Thyroid gland (tissue), 4 donors: ENCODE measurements at regions not wholly inside any gene's neighbourhood (a gene's known extent, or its start where the extent isn't known, plus 50 kb on each side); places are given as distances from the start of the nearest gene placed in this dataset.

Source experiments
- DNase-seq, 2 donors: peaks; one replicate each; pipeline ENCODE4 v3.0.0-alpha.2; 2019
- H3K27ac ChIP-seq, 3 donors: fragments of 200-600 bp; sonication (generic); 1 replicate in 2 of 3; 2 replicates in 1 of 3; pipeline ENCODE4 v1.5.1; 2016 to 2019; ENCODE audit warnings: mild to moderate bottlenecking in 1 of 3, moderate library complexity in 1 of 3
- H3K27me3 ChIP-seq: fragments of 200-600 bp; sonication (generic); one replicate; pipeline ENCODE4 v1.5.1; 2019
- H3K36me3 ChIP-seq, 2 donors: fragments of 200-600 bp; sonication (generic); one replicate each; pipeline ENCODE4 v1.5.1; 2016 to 2019
- H3K4me1 ChIP-seq, 2 donors: fragments of 200-600 bp; sonication (generic); one replicate each; pipeline ENCODE4 v1.5.1; 2017 to 2019
- H3K4me3 ChIP-seq, 3 donors: fragments of 200-600 bp; sonication (generic); replicated peaks in 1 of 3; 1 replicate in 2 of 3; 2 replicates in 1 of 3; pipeline ENCODE4 v1.5.1; 2016; ENCODE audit warnings: mild to moderate bottlenecking in 1 of 3
- H3K9me3 ChIP-seq: fragments of 200-600 bp; sonication (generic); one replicate; pipeline ENCODE4 v1.5.1; 2017
- CTCF ChIP-seq, 6 experiments: fragments of 200-600 bp in 3 of 6; fragments of 450-650 bp in 3 of 6; sonication (generic) in 3 of 6; IDR thresholded peaks; one replicate each; pipeline ENCODE4 v1.5.1; 2016 to 2019; ENCODE audit warnings: antibody characterized with exemption in 6 of 6, mild to moderate bottlenecking in 2 of 6, inconsistent platforms in 1 of 6, moderate library complexity in 1 of 6
- POLR2A ChIP-seq, 2 donors: fragments of 450-650 bp; IDR thresholded peaks; one replicate each; pipeline ENCODE4 v1.6.1; 2017; ENCODE audit warnings: antibody characterized with exemption in 2 of 2, mild to moderate bottlenecking in 2 of 2, moderate library complexity in 1 of 2
- WGBS, 2 donors: methylation state at CpG; one replicate each; pipeline ENCODE4 v1.1.5; 2017; 5-methylcytosine and 5-hydroxymethylcytosine counted together
- intact Hi-C: fragments of 100-400 bp; cut with DNase I; formaldehyde crosslinking; loops from one replicate; pipeline ENCODE4 v1.15.1; 2023

- Histone ChIP-seq H3K4me1 (no peaks in the 10 kb centered on the region), H3K27me3 (no peaks in the 10 kb centered on the region), H3K9me3 (no peaks in the 10 kb centered on the region), H3K4me3 (no peak overlapping the region), H3K36me3 (no peaks in the 10 kb centered on the region), H3K27ac (no peak overlapping the region)
- DNase-seq, result no peak
- TF ChIP-seq CTCF (IDR thresholded peaks at IDR 0.05) (no peak), POLR2A (IDR thresholded peaks at IDR 0.05) (no peak)
- 50 to 57% methylated on average over 1 of the region's 2 CpGs for WGBS, 2 donors
- intact Hi-C loops, result no loop called here
Observed at GRCh38 chr3:10620833-10621082, 115.4 kb upstream of the ATP2B2 start.

DNA sequence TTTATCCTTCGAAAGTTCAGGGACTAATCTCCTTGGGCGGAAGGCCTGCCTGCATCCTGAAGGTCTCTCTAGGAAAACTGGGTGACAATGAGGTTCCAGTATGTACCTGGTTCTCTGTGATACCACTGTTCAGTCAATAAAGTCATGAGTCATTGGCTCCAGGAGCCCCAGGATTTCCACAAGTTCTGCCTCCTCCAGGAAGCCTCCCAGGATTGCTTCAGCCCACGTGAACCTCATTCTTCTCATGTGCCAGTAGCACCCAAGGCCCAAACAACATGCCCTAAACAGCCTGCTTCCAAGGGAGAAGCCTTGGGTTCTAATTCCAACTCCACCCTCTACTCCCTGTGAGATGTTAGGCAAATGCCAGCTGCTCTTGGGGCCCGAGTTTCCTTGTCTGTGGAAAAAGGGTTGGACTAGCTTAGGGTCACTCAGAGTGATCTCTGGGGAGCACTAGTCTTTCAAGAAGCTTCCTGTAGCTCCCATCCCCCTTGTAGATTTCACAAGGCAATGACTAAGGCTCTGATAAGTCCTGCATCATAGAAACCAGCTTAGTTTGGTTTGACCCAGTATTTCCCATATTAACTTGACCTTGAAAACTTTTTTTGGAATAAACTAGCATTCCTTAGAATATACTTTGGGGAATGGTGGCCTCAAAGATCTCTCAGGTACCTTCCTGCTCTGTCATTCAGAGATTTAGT is 118.3 kb upstream of the ATP2B2 start:
- Histone ChIP-seq H3K36me3 (no peaks in the 10 kb centered on the region), H3K27ac (no peak overlapping the region), H3K4me1 (no peaks in the 10 kb centered on the region), H3K27me3 (no peaks in the 10 kb centered on the region), H3K9me3 (no peaks in the 10 kb centered on the region), H3K4me3 (no peak overlapping the region)
- intact Hi-C loops, result no loop called here
- TF ChIP-seq CTCF (IDR thresholded peaks at IDR 0.05), result no peak
- DNase-seq, result no peak
- 76 to 86% methylated on average over 4 of the region's 4 CpGs for WGBS, 2 donors

DNA sequence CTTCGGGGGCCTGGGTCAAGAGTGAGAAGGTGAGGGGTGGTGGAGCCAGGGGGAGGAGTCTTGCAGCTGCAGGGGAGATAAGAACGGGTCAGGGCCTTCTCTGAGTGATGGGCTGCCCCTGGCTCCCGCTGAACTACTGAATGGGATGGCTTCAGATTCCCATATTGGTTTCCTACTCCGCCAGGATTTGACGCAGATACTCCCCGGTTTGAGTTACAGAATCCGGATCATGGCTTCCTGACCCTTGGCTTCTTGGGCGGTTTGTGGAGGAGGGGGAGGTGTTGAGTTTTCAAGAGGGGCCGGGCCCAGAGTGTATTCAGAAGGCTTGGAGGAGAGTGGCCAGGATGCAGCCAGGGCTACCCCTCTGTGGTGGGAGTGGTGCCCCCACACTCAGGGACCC is 119.9 kb upstream of the ATP2B2 start:
- no peak for TF ChIP-seq CTCF (IDR thresholded peaks at IDR 0.05)
- no peak for TF ChIP-seq POLR2A (IDR thresholded peaks at IDR 0.05)
- DNase-seq, result no peak
- H3K27me3 ChIP-seq, result no peaks in the 10 kb centered on the region
- intact Hi-C loops, result no loop called here
- no peak overlapping the region for H3K4me3 ChIP-seq
- H3K27ac ChIP-seq, result no peak overlapping the region
- no peaks in the 10 kb centered on the region for H3K9me3 ChIP-seq
- H3K36me3 ChIP-seq, result no peaks in the 10 kb centered on the region
- 32 to 45% methylated on average over 9 of the region's 9 CpGs for WGBS, 2 donors
- H3K4me1 ChIP-seq, result no peaks in the 10 kb centered on the region

DNA sequence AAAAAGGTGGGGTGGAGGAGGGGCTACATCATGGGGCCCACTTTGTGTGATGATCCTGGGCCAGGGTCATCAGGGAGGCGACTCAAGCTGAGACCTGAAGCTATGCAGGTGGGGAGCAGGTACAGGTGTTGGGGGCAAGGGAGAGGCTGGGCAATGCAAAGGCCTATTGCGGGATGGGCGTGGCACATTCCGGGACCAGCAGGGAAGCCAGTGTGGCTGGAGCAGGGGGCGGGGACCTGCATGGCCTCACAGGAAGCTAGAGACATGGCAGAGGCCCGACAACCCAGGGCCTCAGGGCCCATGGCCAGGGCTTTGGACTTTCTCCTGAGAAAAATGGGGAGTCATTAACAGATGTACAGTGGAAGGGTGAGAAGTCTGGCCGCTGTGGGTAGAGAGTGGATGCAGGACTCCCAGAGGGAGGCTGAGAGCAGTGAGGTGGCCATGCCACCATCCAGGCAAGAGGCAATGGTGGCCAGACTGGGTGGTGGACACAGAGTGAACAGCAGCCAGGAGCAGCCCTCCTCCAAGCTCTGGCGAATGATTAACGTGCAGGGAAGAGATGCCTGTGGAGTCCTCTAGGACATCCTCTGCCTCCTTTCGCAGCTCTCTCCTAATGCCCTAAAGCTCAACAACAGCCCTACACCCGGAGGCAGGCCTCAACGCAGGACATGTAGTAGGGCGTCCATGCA is 122.6 kb upstream of the ATP2B2 start:
- 59 to 66% methylated on average over 12 to 13 of the region's 13 CpGs for WGBS, 2 donors
- Histone ChIP-seq H3K9me3 (no peaks in the 10 kb centered on the region), H3K4me1 (no peaks in the 10 kb centered on the region), H3K36me3 (no peaks in the 10 kb centered on the region), H3K4me3 (no peak overlapping the region), H3K27ac (no peak overlapping the region), H3K27me3 (no peaks in the 10 kb centered on the region)
- DNase-seq, result no peak
- intact Hi-C loops, result no loop called here
- no peak for TF ChIP-seq POLR2A (IDR thresholded peaks at IDR 0.05)
- TF ChIP-seq CTCF (IDR thresholded peaks at IDR 0.05), result no peak

- TF ChIP-seq CTCF (IDR thresholded peaks at IDR 0.05) (no peak), POLR2A (IDR thresholded peaks at IDR 0.05) (no peak)
- H3K27ac ChIP-seq, result no peak overlapping the region
- H3K4me3 ChIP-seq, result no peak overlapping the region
- H3K4me1 ChIP-seq, result no peaks in the 10 kb centered on the region
- no peaks in the 10 kb centered on the region for H3K9me3 ChIP-seq
- no peaks in the 10 kb centered on the region for H3K36me3 ChIP-seq
- no peaks in the 10 kb centered on the region for H3K27me3 ChIP-seq
- DNase-seq, result no peak
- WGBS, 2 donors, result 87 to 89% methylated on average over 29 to 30 of the region's 30 CpGs
- intact Hi-C loops, result no loop called here
Observed at GRCh38 chr3:10628891-10629670, 123.7 kb upstream of the ATP2B2 start.
